HG02623 (cell line): ENCODE measurements at regions not wholly inside any gene's neighbourhood (a gene's known extent, or its start where the extent isn't known, plus 50 kb on each side); places are given as distances from the start of the nearest gene placed in this dataset.

Experiments
- ATAC-seq: cut with Tn5 transposase; IDR thresholded peaks from one replicate; pipeline ENCODE4 v1.9.1; 2021; ENCODE audit warnings: moderate library complexity; ENCODE audit not compliant: unreplicated experiment

DNA sequence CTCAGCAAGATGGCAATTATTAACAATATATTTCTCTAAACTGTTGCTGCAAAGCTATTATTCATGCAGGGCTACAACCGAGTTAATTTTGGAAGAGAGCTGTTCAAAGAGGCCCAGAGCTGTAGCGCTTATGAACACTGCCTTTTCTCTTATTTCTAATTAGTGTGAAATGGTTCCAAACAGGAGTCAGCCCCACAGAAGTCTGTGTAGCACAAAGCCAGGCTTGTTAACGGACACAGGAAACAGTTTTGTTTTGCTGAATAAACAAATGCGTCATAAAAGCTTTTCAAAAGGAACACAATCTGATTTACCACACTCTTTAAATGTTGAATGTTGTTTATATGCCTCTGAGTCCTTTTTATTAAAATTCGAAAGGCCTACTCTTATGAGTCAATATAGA lies 396.5 kb downstream of the ANXA1 start:
- ATAC-seq = no peak

DNA sequence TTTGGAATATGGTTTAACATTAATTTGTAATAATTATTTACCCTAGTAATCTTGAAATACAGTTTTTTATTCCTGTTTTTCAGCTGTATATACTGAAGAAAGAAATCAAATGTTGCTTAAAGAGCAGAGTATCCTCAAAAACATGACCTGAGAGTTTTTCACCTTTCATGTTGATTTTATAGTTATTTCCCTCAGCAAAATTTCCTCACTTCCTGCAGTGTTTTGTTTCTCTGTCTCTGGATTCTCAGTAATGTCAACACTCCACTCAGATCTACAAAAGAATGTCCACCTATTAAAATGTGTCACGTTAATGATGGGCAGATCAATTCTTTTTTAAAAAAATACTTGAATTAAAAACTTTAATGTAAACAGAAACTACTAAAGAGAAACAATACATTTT lies 398.3 kb downstream of the ANXA1 start:
- no peak for ATAC-seq

DNA sequence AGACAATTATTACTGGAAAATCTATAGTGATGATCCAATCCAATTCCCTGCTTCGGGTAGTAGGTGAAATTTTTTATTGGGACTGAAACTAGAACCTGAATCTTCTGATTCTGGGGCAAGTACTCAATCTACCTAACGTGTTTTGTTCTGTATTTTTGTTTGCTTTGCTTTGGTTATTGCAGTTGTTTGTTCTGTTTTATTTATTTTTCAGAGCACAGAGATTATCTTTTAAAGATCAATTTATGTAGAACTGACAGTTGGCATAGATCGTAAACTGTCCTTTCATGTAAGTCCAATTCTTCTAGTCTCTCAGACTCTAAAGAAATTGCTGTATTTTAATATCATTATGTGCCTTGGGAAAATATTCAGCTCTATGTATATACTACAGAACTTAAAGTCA lies 401.6 kb downstream of the ANXA1 start:
- ATAC-seq = no peak

DNA sequence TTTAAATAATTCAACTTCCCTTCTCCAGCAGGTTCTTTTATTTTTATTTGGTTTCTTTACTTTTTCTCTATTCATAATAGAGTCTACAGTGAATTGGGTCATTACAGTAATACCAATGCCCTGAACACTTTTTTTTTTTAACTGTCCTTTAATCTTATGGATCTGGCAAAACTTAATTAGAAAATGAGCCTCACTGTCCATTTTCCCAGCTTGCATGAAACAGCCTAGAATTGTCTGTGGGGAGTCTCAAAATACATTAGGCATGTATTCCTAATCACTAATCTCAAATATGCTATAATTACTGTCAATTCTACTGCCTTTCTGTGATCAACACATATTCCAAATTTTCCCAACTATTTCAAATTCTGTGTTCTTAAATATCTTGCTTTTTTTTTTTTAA lies 406.8 kb downstream of the ANXA1 start:
- ATAC-seq = no peak

DNA sequence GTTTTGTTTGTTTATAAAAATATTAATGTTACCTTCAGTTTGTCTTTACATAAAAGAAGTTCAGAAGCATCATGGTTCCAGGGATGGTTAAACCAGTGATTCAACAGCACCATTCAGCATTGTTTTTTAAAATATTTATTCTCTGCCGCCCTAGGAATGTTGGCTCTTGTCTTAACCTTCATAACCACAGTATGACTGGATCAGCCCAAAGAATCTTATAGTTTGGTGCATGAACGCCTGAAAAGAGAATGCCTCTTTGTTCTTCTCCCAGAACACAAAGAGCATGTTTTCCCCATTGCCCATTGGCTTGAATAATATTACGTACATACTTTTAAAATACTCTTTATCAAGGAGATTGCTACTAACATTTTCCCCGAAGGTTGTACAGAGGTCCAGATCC lies 413.4 kb downstream of the ANXA1 start:
- ATAC-seq = no peak

DNA sequence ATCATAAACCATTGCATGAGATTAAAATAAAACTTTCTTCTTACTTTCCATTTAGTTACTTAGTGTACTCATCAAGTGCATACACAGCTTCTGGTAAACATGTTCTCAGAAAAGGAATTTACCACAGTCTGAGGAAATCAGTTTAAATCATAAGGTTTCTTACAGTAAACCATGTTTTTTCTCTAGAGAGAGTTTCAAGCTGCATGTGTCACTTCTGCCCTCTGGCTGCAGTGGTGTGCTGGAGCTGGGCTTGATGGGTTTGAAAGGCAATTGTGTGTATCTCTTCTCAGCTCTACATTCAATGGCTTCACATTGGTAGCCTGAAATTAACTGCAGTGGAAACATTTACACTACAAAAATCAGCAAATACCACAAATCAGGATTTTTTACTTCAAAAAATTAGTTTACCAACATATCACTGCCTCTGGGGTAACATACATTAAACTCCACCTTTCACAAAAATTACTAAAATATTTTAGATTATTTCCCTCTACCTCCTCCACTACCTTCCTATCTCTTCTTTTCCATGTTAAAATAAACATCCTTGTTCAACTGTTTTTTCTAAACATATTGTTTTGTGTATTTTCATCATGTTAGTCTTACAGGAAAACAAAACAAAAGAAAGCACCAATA lies 414.3 kb downstream of the ANXA1 start:
- peak; percentile 40 for ATAC-seq

DNA sequence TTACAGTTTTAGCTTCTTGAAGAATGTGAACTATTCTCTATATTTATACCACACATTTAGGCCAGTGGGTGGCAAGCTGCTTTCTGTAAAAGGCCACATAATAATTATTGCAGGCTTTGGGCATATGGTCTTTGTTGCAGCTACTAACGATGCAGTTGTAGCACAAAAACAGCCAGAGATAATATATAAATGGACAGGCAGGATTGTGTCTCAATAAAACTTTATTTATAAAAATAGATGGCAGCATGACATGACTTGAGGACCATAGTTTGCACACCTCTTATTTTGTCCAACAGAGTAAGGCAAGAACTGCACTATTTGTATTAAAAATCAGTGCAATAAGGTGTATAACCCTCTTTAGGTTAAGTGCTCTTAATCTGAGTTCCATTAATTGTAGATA lies 415.0 kb downstream of the ANXA1 start:
- no peak for ATAC-seq

DNA sequence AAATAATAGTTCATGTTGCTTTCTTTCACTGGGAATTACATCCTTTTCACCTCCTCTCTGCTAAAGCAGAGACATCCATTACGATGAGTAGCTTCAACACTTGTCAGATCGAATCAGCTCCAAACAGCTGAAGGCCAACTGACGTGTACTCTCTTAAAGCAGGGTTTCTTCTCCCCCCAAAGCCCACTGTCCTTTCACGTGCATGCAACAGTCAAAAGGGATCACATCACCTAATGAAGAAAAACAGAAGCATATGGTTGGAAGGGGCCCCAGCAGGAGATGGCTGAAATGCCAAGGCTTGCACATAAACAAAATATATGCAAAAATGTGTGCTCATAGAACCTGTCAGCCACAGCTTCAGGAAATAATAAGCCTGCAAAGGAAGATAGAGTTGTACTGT lies 421.6 kb downstream of the ANXA1 start:
- no peak for ATAC-seq

DNA sequence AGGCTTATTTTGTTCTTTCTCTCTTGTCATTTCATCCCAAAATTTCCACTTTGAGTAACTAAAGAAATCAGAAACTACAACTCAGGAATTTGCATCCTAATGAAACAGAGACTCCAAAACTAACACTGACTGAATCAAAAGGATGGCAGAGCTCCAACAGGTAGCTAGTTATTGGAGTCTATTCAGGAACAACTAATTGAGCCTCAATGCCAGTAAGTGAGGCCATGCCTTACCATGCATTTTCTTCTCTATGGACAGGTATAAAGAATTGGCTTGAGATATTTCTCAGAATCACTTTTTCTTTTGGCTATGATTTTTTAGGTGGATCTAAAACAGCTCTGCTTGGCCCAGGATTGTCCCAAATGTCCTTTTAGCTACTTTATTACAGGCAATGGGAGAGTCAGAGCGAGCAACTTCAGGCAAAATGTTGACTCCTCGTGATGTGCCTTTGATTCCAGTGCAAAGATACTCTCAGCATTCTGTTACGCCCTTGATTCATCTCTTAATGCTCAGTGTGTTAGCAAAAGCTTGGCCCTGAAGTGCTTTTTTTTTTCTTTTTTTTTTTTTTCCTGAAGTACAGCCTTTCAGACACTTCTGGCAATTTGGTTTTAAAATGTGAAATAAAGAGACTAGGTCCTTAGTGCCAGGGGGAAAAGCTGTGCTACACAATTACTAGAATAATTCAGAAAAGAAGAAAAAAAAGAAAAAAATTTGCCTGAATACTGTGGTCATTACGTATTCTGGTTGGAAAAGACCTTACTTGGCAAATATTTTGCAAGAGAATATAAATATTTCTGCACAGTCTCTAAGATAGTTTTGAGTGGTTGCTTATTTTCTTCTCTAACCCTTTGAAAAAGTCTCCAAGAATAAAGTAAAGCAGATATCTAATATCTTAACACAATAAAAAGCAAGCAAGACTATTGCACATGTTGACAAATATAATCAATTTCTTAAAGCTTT lies 423.7 kb downstream of the ANXA1 start:
- ATAC-seq = no peak

DNA sequence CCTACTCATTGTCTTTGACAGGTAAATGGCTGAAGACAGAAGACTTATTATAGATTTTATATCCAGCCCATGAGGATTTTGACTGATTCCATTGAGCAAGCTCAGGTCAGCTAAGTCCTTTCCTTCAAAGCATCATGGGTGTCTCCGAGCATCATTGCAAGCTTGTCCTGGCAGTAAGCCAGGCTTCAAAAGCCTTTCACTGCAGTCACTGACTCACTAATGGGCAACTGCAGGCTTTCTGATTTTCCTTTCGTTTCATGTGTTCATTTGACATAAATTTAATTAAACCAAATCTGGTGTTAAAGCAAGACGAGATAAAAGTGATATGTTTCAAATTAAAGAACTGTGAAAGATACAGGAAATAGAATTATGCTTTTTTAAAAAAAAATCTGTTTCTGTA lies 426.2 kb downstream of the ANXA1 start:
- no peak for ATAC-seq

DNA sequence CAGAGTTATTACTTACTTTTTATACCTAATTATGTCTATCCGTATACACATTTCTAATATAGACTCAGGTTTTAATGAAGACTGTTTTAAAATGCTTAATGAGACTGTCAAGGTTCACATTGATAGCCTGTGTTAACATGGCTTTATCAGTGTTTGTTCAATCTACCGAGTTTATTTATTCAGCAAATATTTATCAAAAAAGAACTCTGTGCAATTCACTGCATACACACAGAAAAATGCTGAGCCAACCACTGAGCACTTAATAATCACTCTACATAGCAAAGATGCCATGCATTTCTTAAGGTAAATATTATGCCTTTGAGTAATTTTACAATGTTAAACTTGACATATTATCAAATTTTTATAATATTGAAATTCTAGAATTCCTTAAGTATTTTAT lies 428.2 kb downstream of the ANXA1 start:
- ATAC-seq = no peak

DNA sequence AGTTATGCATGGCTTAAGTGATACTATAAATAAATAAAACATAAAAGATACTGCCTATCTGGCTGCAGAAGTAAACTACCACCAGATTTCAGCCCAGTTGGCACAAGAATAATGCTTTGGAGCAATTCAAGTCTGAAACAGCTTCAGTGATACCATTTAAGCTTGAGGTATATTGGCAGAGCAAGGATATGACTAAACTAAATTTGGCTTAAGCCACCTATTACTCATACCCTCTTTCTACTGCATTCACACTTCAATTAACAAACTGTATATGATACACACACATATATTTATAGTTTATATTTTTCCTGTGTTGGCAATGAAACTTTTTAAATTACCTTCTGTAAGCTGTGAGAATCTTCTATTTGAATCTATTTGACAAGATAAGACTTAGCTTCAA lies 431.9 kb downstream of the ANXA1 start:
- no peak for ATAC-seq

DNA sequence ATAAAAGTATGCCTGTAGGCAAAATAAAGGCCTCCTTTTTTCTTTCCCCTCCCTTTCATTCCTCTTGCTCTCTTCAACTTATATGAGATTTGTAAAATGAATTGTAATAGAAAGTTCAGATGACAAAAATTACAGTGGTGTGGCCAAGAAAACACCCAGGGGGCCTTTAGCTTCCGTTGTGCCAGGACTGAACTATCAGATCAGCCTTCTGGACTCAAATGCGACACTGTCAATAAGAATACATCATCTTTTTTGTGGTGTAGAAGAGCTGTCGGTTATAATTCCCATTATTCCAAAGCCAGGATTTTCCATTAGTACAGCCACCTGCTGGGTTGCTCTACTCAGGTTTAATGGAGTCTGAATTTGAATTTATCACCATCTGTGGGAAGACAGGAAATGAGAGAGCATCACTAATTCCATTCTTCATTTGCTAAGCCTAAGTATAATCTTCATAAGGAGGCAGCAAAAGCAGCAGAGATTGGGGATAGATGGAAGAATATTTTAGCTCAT lies 443.4 kb downstream of the ANXA1 start:
- ATAC-seq = no peak

DNA sequence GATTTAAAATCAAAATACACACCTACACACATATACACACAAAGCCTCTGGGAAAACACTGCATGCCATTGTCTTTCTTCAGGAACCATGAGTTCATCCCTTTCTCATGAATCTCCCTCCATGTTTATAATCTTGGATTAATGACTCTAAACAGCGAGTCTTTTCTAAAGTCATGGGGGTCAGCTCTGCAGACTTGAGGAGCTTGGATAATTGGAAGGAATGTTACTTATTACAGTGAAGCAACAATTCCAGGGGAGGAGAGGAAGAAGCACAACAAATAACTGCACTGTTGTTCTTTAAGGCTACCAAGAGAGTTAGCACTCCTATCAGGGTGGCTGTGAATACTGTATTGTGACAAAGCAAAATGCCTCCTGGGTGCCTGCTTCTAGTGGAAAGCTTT lies 444.7 kb downstream of the ANXA1 start:
- no peak for ATAC-seq

DNA sequence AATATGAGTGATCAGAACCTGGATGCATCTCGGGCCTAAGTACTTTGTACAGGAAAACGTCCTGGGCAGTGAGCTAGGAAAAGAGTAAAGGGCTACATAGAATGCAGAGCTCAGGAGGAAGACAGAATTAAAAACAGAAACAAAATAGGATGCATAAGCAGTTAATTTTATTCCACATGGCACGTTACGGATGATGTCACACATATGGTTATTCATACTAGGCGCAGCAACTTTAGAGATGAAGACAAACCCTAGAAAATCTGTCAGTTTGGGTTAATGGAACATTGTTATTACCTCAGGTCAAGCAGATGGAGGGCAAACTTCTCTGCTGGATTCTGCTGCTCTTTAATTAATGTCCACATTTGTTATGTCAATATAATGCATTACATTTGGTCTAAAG lies 445.4 kb downstream of the ANXA1 start:
- ATAC-seq = no peak

DNA sequence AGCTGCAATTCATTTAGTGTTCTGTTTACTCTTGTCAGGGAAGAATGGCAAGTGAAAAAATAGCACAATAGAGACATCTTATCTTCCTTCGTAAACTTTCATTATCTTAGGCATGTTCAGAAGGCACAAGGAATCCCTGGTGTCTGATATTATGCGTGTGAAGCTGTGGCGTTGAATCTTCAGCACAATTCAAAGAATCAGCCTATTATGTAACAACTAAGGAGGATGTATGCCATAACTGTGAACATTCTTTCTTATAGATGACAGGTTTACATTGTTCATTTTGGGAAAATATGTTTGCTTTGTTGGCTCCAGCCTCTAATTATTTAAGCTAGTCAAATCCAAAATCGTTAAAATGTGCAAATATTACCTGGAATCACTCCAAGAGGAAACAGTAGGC lies 446.1 kb downstream of the ANXA1 start:
- no peak for ATAC-seq

DNA sequence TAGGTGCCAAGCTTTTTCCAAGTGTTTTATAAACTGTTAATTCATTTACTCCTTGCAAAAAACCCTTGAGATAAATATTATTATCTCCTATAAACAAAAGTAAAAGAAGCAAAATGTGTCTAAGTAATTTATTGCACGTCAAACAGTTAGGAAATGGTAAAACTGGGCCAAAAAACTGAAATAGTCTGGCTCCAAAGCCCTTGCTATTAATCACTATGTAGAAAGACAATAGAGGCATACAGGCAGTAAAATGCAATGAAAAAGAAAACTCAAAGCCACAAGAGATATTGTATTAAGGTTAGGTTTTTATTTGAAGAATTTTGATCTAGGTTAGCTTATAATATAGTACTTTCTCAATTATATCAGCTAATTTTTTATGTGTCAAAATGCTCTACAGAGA lies 457.7 kb downstream of the ANXA1 start:
- no peak for ATAC-seq

DNA sequence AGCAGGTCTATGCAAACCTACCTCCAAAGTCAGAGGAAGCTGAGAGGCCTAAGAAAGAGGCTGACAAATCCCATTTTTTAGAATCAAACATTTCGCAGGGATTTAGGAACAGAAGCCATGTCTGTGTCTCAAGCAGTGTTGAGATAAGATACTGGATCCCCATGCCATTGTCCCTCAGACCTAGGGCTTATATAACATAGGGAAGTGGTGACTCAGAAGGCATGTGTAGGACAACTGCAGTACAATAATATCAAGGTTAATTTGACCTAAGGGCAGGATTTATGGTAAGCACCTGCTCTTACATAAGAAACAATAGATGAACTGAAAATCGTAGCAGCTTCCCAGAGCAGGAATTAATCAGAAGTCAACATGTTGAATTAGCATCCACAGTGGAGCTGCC lies 459.4 kb downstream of the ANXA1 start:
- ATAC-seq = no peak

DNA sequence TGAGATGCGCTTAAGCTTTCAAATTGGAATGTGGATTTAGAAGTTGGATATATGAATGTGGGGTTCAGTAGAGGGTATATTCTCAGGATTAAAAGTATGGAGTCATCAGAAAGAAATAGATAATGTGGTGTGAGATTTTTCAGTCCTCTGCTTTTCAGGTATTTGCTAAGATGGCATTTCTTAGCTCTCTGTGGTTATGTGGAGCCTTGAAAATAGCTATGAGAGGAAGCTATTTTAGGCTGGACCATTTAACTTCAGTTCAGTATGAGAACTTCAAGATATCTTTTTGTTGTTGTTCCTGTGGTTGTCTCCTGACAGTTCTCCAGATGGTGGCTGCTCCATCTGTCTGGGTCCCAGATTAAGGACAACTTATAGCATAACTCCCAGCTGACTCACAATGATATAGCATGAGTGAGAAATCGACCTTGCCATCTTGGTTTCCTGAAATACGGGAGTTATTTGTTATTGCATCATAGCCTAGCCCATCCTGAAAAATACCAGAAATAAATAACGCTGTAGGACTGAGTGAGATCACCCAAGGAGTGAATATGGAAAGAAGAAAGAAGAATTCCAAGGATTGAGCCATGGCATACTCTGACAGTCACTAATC lies 461.5 kb downstream of the ANXA1 start:
- no peak for ATAC-seq

DNA sequence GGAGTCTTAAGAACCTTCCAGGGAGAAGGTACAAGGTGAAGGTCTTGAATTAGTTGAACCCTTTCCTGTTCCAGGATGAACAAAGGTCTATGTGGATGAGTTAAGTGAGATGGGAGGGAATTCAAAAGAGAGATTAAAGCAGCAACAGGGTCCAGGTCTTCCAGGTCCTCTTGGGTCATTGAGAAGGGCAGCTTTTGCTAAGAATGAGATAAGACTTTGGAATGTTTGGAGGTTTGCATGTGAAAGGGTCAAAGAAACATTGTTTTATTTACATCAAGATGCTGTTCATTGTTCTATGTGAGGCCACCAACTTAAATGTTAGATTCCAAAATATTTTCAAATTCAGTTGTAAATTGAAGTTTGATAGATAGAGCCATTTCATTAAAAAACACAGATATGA lies 463.9 kb downstream of the ANXA1 start:
- no peak for ATAC-seq

DNA sequence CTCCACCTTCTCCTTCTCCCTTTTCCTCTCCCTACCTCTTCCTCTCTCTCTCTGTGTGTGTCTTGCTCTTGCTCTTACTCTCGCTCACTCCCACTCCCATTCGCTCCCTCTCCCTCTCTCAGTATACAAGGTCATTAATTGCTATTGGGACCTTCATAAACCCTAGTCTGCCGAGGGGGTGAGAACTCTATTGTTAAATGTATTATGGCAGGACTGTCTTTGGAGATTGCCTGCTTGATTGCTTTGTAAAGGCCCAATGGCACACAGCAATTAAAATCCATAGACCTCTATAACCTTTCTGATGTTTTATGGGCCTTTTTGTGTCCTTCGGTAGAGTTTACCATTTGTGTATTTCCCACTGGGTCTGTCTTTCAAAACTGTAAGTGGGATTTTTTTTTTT lies 465.9 kb downstream of the ANXA1 start:
- no peak for ATAC-seq

DNA sequence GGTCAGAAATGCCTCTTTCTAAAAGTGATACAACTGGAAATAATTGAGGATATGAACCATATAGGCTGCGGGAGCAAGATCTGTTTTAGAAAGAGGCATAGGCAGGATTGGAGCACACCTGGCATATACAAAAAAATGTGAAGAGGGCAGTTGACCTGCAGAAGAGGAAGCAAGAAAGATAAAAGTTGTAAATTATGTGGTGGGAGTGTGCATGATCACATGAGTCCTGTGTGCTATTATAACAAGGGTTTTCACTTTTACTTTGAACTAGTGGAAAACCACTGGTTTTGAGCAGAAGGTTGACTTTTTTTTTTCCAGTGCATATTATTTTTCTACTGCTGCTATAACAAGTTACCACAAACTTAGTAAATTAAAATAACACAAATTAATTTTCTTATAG lies 489.3 kb downstream of the ANXA1 start:
- peak; percentile 72 for ATAC-seq
